Panc1 (cell line): ENCODE measurements at regions not wholly inside any gene's neighbourhood (a gene's known extent, or its start where the extent isn't known, plus 50 kb on each side); places are given as distances from the start of the nearest gene placed in this dataset.

Source experiments
- SIN3A ChIP-seq: IDR thresholded peaks from 2 replicates; pipeline ENCODE4 v1.6.1; 2012; ENCODE audit warnings: low read depth, mild to moderate bottlenecking, low read length, moderate library complexity, borderline replicate concordance; ENCODE audit not compliant: insufficient read depth
- TCF7L2 ChIP-seq: IDR thresholded peaks from 2 replicates; pipeline ENCODE4 v1.6.1; 2011; ENCODE audit warnings: mild to moderate bottlenecking, low read depth, low read length, inconsistent platforms
- TF ChIP-seq, protein P1 (sequence below): fragments of 450-650 bp; IDR thresholded peaks from 2 replicates; pipeline ENCODE4 v1.5.1; 2017; ENCODE audit warnings: mild to moderate bottlenecking
- TF ChIP-seq, protein P2 (sequence below), 2 experiments: IDR thresholded peaks; 2 replicates each; pipeline ENCODE4 v1.6.1; 2011 to 2012; ENCODE audit warnings: low read depth in 2 of 2, control low read depth in 1 of 2, low read length in 1 of 2, mild to moderate bottlenecking in 1 of 2, moderate library complexity in 1 of 2; ENCODE audit not compliant: insufficient read depth in 1 of 2

DNA sequence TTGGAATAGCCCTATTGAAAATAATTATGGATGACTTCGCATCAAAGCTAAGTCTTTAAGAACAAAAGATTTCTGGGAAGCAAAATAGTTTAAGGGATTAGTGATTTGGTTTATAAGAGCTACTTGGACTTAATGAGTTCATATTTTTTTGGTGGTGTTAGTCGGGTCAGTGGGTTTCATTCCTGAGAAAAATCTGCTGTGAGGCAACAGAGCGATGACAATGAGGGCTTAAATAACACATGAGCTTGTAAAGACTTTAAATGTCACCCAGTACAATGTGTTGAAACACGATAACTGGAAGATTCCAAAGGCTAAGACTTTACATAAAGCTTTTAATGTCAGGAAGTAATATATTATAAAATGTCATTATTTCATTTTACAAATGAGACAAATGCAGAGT is 178.8 kb downstream of the ARL4A start:
- TF ChIP-seq TCF7L2 (no peak), SIN3A (no peak)
- TF ChIP-seq, protein P1, sequence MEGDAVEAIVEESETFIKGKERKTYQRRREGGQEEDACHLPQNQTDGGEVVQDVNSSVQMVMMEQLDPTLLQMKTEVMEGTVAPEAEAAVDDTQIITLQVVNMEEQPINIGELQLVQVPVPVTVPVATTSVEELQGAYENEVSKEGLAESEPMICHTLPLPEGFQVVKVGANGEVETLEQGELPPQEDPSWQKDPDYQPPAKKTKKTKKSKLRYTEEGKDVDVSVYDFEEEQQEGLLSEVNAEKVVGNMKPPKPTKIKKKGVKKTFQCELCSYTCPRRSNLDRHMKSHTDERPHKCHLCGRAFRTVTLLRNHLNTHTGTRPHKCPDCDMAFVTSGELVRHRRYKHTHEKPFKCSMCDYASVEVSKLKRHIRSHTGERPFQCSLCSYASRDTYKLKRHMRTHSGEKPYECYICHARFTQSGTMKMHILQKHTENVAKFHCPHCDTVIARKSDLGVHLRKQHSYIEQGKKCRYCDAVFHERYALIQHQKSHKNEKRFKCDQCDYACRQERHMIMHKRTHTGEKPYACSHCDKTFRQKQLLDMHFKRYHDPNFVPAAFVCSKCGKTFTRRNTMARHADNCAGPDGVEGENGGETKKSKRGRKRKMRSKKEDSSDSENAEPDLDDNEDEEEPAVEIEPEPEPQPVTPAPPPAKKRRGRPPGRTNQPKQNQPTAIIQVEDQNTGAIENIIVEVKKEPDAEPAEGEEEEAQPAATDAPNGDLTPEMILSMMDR = no peak
- TF ChIP-seq, protein P2, sequence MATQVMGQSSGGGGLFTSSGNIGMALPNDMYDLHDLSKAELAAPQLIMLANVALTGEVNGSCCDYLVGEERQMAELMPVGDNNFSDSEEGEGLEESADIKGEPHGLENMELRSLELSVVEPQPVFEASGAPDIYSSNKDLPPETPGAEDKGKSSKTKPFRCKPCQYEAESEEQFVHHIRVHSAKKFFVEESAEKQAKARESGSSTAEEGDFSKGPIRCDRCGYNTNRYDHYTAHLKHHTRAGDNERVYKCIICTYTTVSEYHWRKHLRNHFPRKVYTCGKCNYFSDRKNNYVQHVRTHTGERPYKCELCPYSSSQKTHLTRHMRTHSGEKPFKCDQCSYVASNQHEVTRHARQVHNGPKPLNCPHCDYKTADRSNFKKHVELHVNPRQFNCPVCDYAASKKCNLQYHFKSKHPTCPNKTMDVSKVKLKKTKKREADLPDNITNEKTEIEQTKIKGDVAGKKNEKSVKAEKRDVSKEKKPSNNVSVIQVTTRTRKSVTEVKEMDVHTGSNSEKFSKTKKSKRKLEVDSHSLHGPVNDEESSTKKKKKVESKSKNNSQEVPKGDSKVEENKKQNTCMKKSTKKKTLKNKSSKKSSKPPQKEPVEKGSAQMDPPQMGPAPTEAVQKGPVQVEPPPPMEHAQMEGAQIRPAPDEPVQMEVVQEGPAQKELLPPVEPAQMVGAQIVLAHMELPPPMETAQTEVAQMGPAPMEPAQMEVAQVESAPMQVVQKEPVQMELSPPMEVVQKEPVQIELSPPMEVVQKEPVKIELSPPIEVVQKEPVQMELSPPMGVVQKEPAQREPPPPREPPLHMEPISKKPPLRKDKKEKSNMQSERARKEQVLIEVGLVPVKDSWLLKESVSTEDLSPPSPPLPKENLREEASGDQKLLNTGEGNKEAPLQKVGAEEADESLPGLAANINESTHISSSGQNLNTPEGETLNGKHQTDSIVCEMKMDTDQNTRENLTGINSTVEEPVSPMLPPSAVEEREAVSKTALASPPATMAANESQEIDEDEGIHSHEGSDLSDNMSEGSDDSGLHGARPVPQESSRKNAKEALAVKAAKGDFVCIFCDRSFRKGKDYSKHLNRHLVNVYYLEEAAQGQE (IDR thresholded peaks at IDR 0.05; ENCODE audit: insufficient read depth in 1 of 2, low read depth in 2 of 2, low read length in 1 of 2) = no peak
